Activated CD8-positive, alpha-beta T cell treated with anti-CD3 and anti-CD28 coated beads for 36 hours (primary cell): ENCODE measurements at regions not wholly inside any gene's neighbourhood (a gene's known extent, or its start where the extent isn't known, plus 50 kb on each side); places are given as distances from the start of the nearest gene placed in this dataset.

Experiments
- ATAC-seq: fragments of 200-7000 bp; cut with Tn5 transposase; one replicate; pipeline ENCODE4 v1.10.0; 2021; ENCODE audit warnings: mild to moderate bottlenecking, moderate library complexity
- CTCF ChIA-PET: fragments of 350-600 bp; sonication (Branson Sonifier 250); formaldehyde crosslinking; loops from one replicate; lab custom pipeline; 2021; ENCODE audit warnings: antibody characterized with exemption; lab: Charles Lee
- POLR2A ChIA-PET: fragments of 350-600 bp; sonication (Branson Sonifier 250); formaldehyde crosslinking; loops from one replicate; lab custom pipeline; 2021; ENCODE audit warnings: antibody characterized with exemption; lab: Charles Lee
- DNase-seq: peaks from one replicate; pipeline ENCODE4 v3.0.0-alpha.2; 2020
- H3K27ac Mint-ChIP-seq: one replicate; pipeline ENCODE4 v1.8.0; 2021; ENCODE audit warnings: mild to moderate bottlenecking, mixed read lengths
- H3K27me3 Mint-ChIP-seq: one replicate; pipeline ENCODE4 v1.8.0; 2021; ENCODE audit warnings: mixed read lengths
- H3K36me3 Mint-ChIP-seq: one replicate; pipeline ENCODE4 v1.8.0; 2021; ENCODE audit warnings: low read depth, mixed read lengths
- H3K4me1 Mint-ChIP-seq: one replicate; pipeline ENCODE4 v1.8.0; 2021; ENCODE audit warnings: low read depth, mixed read lengths
- H3K4me3 Mint-ChIP-seq: one replicate; pipeline ENCODE4 v1.8.0; 2021; ENCODE audit warnings: mild to moderate bottlenecking, moderate library complexity, mixed read lengths
- H3K9me3 Mint-ChIP-seq: one replicate; pipeline ENCODE4 v1.8.0; 2021; ENCODE audit warnings: mixed read lengths
- intact Hi-C: fragments of 100-400 bp; cut with micrococcal nuclease; formaldehyde crosslinking; loops from one replicate; pipeline ENCODE4 v1.10.0; 2022
- TF ChIP-seq, protein P1 (sequence below): fragments of 200-600 bp; IDR thresholded peaks from one replicate; pipeline ENCODE4 v1.8.0; 2022; ENCODE audit warnings: antibody characterized with exemption, mild to moderate bottlenecking

DNA sequence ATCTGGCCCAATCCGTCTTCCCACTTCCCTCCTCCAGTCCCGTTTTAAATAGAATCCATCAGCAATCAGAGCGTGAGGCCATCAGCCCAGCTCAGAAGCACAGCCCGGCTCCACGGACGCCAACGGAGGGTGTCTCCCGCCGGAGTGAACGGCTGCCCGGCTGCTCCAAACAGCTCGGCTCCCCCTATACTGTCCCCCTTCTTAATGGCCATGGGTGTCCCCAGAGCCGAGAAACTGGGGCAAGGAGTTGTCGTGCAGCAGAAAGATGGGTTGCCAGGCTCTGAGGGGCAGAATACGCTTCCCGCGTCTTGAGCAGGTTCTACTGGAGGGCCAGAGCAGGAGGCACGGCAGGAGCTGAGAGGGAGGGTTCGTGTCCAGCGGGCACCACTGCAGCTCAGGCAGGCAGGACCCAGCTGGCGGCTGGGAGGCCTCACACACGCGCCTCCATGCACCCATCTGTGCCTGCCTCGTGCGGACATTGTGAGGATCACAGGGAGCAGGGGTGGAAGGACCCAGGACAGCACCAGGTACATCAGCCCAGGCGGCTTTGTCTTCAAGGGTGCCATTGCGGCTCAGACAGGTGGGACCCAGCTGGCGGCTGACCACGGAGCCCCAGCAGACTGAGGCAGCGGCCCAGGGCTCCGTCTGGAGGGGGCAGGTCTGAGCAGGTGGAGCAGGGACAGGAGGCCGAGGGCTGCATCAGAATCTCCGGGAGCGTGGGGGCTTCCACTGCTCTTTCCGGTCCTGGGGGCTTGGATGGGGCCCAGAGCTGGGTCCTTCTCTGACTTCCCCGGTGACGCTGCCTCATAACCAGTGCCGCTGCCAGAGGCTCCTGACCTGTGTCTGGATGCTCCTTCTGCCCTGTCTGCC lies 882.7 kb downstream of the BRD1 start:
- H3K9me3 Mint-ChIP-seq, result no peaks in the 10 kb centered on the region
- intact Hi-C loops, result no loop called here
- no peak overlapping the region for H3K27ac Mint-ChIP-seq
- TF ChIP-seq, protein P1, sequence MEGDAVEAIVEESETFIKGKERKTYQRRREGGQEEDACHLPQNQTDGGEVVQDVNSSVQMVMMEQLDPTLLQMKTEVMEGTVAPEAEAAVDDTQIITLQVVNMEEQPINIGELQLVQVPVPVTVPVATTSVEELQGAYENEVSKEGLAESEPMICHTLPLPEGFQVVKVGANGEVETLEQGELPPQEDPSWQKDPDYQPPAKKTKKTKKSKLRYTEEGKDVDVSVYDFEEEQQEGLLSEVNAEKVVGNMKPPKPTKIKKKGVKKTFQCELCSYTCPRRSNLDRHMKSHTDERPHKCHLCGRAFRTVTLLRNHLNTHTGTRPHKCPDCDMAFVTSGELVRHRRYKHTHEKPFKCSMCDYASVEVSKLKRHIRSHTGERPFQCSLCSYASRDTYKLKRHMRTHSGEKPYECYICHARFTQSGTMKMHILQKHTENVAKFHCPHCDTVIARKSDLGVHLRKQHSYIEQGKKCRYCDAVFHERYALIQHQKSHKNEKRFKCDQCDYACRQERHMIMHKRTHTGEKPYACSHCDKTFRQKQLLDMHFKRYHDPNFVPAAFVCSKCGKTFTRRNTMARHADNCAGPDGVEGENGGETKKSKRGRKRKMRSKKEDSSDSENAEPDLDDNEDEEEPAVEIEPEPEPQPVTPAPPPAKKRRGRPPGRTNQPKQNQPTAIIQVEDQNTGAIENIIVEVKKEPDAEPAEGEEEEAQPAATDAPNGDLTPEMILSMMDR, result no peak
- no peaks in the 10 kb centered on the region for H3K4me1 Mint-ChIP-seq
- H3K27me3 Mint-ChIP-seq, result peaks cover 5% of the 10 kb centered on the region
- ATAC-seq (no peak), DNase-seq (no peak)
- no peaks in the 10 kb centered on the region for H3K36me3 Mint-ChIP-seq
- CTCF ChIA-PET, result no interaction called here
- POLR2A ChIA-PET, result no interaction called here
- no peak overlapping the region for H3K4me3 Mint-ChIP-seq

DNA sequence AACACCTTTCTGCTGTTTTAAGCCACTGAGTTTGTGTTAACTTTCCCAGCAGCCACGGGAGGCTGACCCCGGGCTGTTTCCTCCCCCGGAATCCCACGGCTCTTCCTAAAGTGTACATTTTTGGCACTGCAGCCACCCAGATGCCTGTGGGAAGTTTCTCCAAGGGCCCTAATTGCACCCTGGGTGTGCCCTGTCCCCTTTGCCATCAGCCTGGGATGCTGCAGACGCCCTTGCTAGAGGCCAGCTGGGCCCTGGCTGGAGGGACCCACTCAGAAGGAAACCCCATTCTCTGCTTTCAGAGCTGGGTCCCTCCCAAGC lies 883.3 kb downstream of the BRD1 start:
- POLR2A ChIA-PET, result no interaction called here
- TF ChIP-seq, protein P1, result no peak
- peaks cover 3% of the 10 kb centered on the region for H3K27me3 Mint-ChIP-seq
- DNase-seq (no peak), ATAC-seq (no peak)
- H3K27ac Mint-ChIP-seq, result no peak overlapping the region
- H3K4me1 Mint-ChIP-seq, result no peaks in the 10 kb centered on the region
- no peaks in the 10 kb centered on the region for H3K36me3 Mint-ChIP-seq
- intact Hi-C loops, result no loop called here
- CTCF ChIA-PET, result no interaction called here
- no peaks in the 10 kb centered on the region for H3K9me3 Mint-ChIP-seq
- H3K4me3 Mint-ChIP-seq, result no peak overlapping the region

DNA sequence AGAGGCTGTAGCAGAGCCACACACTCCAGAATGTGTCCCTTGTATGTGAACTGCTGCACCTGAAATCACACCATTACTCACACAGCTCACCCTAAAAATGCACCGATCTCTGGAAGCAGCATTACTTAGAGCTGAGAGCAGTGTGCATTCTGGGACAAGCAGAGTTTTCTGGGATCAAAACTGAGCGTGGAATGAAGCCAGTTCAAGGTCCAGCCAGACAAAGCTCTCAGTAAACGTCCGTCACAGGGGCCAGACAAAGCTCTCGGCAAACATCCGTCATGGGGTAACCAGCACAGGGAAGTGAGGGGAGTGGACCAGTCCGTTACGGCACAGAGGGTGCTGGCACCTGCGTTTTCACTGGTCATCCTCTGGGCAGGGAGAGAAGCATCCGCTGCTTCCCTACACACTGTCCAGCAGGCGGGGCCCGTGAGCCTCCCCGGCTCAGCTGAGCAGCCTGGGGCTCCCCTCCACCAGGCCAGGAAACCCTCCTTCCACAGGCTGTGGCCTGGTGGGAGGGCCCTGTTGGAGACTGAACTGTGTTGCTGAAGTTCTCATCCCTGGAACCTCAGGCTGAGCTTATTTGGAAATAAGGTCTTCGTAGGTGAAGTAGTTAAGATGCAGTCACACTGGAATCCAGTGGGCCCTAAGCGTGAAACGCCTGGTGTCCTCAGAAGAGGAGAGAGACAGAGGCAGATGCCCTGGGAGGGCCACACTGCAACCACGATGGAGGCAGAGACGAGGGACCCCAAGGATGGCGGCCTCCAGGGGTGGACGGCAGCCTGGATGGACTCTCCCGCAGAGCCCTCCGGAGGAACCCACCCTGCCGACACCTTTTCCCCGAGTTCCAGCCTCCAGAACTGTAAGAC lies 883.9 kb downstream of the BRD1 start:
- Mint-ChIP-seq H3K9me3 (no peaks in the 10 kb centered on the region), H3K4me1 (no peaks in the 10 kb centered on the region), H3K36me3 (no peaks in the 10 kb centered on the region), H3K4me3 (no peak overlapping the region), H3K27me3 (peaks cover 2% of the 10 kb centered on the region), H3K27ac (no peak overlapping the region)
- ChIA-PET CTCF (no interaction called here), POLR2A (no interaction called here)
- ATAC-seq (peak; percentile 39), DNase-seq (peak; percentile 17)
- TF ChIP-seq, protein P1, result peak; percentile 21
- intact Hi-C loops, result no loop called here

DNA sequence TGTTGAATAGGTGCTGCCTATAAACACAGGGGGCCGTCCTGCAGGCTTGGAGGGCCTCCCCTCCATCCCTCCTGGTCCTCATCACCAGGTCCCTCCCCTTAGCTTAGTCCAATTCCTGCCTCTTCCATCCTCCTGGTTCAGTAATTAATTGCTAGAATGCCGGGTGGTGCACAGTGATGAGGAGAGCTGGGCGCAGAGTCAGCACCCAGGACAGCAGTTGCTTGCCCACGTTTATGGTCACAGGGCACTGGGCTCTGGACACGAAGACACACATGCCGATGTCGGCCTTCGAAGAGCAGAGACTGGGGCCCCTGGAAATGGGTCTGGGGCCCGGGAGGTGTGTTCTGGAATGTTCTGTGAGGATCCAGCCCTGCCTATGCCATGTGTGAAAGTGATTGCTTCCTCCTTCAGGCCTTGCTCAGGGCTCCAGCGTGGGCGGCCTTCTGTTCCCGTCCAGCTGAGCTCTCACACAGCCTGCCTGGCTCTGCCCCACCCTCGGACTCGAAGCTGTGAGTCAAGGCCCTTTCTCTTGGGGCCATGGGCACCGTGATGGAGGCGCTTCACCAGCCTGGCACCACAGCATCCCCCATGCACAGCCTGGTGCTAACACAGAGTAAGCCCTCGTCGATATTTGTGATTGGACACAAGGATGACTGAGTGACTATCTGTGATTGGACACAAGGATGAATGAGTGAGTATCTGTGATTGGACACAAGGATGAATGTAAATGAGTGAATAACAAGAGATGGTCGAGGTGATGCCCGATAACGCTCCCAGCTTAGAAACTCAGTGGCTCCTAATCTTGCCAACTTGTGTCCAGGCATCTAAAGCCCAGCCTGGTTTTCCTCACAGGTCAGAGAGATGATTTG lies 884.7 kb downstream of the BRD1 start:
- Mint-ChIP-seq H3K36me3 (no peaks in the 10 kb centered on the region), H3K4me3 (no peak overlapping the region), H3K27me3 (peaks cover 4% of the 10 kb centered on the region), H3K9me3 (no peaks in the 10 kb centered on the region), H3K27ac (no peak overlapping the region), H3K4me1 (no peaks in the 10 kb centered on the region)
- TF ChIP-seq, protein P1, result no peak
- ChIA-PET CTCF (no interaction called here), POLR2A (no interaction called here)
- no peak for ATAC-seq
- DNase-seq, result no peak
- intact Hi-C loops, result no loop called here
